ENCODE measurements at regions not wholly inside any gene's neighbourhood (a gene's known extent, or its start where the extent isn't known, plus 50 kb on each side); places are given as distances from the start of the nearest gene placed in this dataset.
A peak's percentile ranks its signal among the peaks of the same experiment; 100 is the strongest.

- H4K20me1 ChIP-seq (ENCODE audit: low read depth): no peaks in the 10 kb centered on the region
- no peak overlapping the region for H3K9ac ChIP-seq
- DNase-seq (ENCODE audit: low spot score): no peak
- H3K4me1 ChIP-seq: no peaks in the 10 kb centered on the region
- H3K27me3 Mint-ChIP-seq (ENCODE audit: insufficient read depth, low read depth): no peaks in the 10 kb centered on the region
- H3K27ac Mint-ChIP-seq: no peak overlapping the region
- H3K36me3 Mint-ChIP-seq: no peaks in the 10 kb centered on the region
- no peak for TF ChIP-seq EZH2phosphoT487 (IDR thresholded peaks at IDR 0.05)
- no peak for TF ChIP-seq CTCF (IDR thresholded peaks at IDR 0.05)
- no peak for TF ChIP-seq EZH2 (IDR thresholded peaks at IDR 0.05)
- H3K36me3 ChIP-seq: no peaks in the 10 kb centered on the region
- H3K27ac ChIP-seq: no peak overlapping the region
- no peaks in the 10 kb centered on the region for H3K79me2 ChIP-seq (ENCODE audit: low read depth)
- peaks cover 2% of the 10 kb centered on the region for H3K9me3 Mint-ChIP-seq
- no peaks in the 10 kb centered on the region for H3F3A ChIP-seq (ENCODE audit: low read depth)
- H3K4me3 ChIP-seq: no peak overlapping the region
- no peak overlapping the region for H3K4me2 ChIP-seq
- no peaks in the 10 kb centered on the region for H3K27me3 ChIP-seq
- no peaks in the 10 kb centered on the region for H3K9me3 ChIP-seq (ENCODE audit: low read depth)
- H3K4me1 Mint-ChIP-seq: no peaks in the 10 kb centered on the region
- H3K4me3 Mint-ChIP-seq: no peak overlapping the region
- no peak overlapping the region for H2AFZ ChIP-seq (replicated peaks)
Measured at GRCh38 chr16:47806309-47806847, 345.2 kb downstream of the PHKB start.

- Histone ChIP-seq H3K4me1 (no peaks in the 10 kb centered on the region), H3K9me3 (ENCODE audit: low read depth) (no peaks in the 10 kb centered on the region), H3F3A (ENCODE audit: low read depth) (no peaks in the 10 kb centered on the region), H3K27ac (no peak overlapping the region), H4K20me1 (ENCODE audit: low read depth) (no peaks in the 10 kb centered on the region), H2AFZ (replicated peaks) (no peak overlapping the region), H3K4me3 (no peak overlapping the region), H3K36me3 (no peaks in the 10 kb centered on the region), H3K9ac (no peak overlapping the region), H3K4me2 (no peak overlapping the region), H3K27me3 (no peaks in the 10 kb centered on the region), H3K79me2 (ENCODE audit: low read depth) (no peaks in the 10 kb centered on the region)
- DNase-seq (ENCODE audit: low spot score): peak; percentile 65
- no peak for TF ChIP-seq EZH2 (IDR thresholded peaks at IDR 0.05)
- no peak for TF ChIP-seq CTCF (IDR thresholded peaks at IDR 0.05)
- no peak for TF ChIP-seq EZH2phosphoT487 (IDR thresholded peaks at IDR 0.05)
- H3K9me3 Mint-ChIP-seq: peaks cover 14% of the 10 kb centered on the region
- no peaks in the 10 kb centered on the region for H3K36me3 Mint-ChIP-seq
- H3K4me3 Mint-ChIP-seq: no peak overlapping the region
- H3K27me3 Mint-ChIP-seq (ENCODE audit: insufficient read depth, low read depth): peaks cover 2% of the 10 kb centered on the region
- no peak overlapping the region for H3K27ac Mint-ChIP-seq
- H3K4me1 Mint-ChIP-seq: no peaks in the 10 kb centered on the region
Measured at GRCh38 chr16:47787696-47788095, 326.6 kb downstream of the PHKB start.

GRCh38 chr16:47781673-47782072, 320.5 kb downstream of the PHKB start:
- no peaks in the 10 kb centered on the region for H3K9me3 Mint-ChIP-seq
- TF ChIP-seq CTCF (IDR thresholded peaks at IDR 0.05) (no peak), EZH2 (IDR thresholded peaks at IDR 0.05) (no peak), EZH2phosphoT487 (IDR thresholded peaks at IDR 0.05) (no peak)
- no peak overlapping the region for H3K9ac ChIP-seq

More at GRCh38 chr16:47781673-47782072, 320.5 kb downstream of the PHKB start:
- Mint-ChIP-seq H3K4me3 (no peak overlapping the region), H3K27ac (no peak overlapping the region), H3K4me1 (no peaks in the 10 kb centered on the region), H3K36me3 (no peaks in the 10 kb centered on the region), H3K27me3 (ENCODE audit: insufficient read depth, low read depth) (peaks cover 2% of the 10 kb centered on the region)
- no peaks in the 10 kb centered on the region for H3K4me1 ChIP-seq
- no peak for DNase-seq (ENCODE audit: low spot score)
- H3K36me3 ChIP-seq: no peaks in the 10 kb centered on the region
- no peaks in the 10 kb centered on the region for H4K20me1 ChIP-seq (ENCODE audit: low read depth)
- no peak overlapping the region for H3K4me3 ChIP-seq
- H3F3A ChIP-seq (ENCODE audit: low read depth): no peaks in the 10 kb centered on the region
- H3K79me2 ChIP-seq (ENCODE audit: low read depth): no peaks in the 10 kb centered on the region
- H2AFZ ChIP-seq (replicated peaks): no peak overlapping the region
- no peaks in the 10 kb centered on the region for H3K9me3 ChIP-seq (ENCODE audit: low read depth)
- H3K27ac ChIP-seq: no peak overlapping the region
- no peaks in the 10 kb centered on the region for H3K27me3 ChIP-seq
- H3K4me2 ChIP-seq: no peak overlapping the region
